GM18507 (cell line): ENCODE measurements at regions not wholly inside any gene's neighbourhood (a gene's known extent, or its start where the extent isn't known, plus 50 kb on each side); places are given as distances from the start of the nearest gene placed in this dataset.

Experiments
- DNase-seq: peaks from one replicate; pipeline ENCODE4 v3.0.0; 2011; ENCODE audit warnings: low read depth; ENCODE audit not compliant: insufficient read length; ENCODE audit errors: extremely low spot score
- FAIRE-seq: peaks from 2 replicates; lab custom pipeline; 2011; peaks lifted over from hg19 to GRCh38; lab: Jason Lieb, UNC

DNA sequence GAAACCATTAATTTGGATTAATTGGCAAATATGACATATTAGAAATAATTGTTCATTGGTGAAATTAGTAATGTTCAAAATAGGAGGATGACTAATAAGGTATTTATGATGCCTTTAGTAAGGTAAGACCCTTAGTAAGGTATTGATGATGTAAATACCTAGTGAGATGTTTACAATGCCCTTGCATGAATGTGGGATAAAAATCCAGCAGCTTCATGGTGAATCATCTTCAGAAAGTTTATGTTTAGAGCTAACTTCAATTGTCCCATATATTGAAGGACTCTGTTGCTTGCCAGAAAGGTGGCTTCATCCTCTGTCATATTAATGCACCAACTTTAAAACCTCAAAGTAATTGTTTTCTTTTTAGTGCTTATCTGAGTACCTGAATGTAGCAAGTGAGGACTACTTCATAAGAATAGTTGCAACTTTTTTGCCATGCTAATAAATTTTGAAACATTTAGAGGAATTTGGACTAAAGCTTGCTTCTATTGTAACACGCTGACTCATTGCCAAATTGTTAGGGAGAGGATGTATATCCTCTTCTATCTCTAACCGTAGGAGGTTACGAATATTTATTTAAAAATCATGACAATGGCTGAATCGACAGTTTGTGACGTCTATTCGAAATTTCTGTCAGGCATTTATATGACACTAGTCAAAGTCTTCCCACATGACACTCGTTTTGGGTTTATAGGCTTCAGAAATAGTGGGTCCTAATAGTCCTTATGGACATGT, 174.1 kb upstream of the HS3ST1 start:
- no peak for FAIRE-seq
- DNase-seq: no peak

DNA sequence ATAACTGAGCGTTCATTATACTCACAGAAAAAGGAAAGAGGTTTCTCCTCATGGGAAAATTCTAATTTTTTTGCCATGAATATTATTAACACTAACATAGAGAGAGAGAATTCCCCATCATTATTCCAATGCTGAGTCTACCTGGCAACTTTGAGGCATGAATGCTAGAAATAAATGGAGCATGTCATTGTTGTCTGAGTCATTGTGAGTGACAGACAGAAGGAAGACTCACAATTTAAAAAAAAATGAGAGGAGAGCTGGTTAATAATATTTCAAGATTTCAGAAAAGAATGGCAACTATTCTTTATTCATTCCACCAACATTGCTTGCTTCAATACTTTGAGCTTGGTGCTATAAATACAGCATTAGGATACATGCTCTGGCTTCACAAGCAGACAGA, 170.4 kb upstream of the HS3ST1 start:
- FAIRE-seq: no peak
- DNase-seq: no peak

DNA sequence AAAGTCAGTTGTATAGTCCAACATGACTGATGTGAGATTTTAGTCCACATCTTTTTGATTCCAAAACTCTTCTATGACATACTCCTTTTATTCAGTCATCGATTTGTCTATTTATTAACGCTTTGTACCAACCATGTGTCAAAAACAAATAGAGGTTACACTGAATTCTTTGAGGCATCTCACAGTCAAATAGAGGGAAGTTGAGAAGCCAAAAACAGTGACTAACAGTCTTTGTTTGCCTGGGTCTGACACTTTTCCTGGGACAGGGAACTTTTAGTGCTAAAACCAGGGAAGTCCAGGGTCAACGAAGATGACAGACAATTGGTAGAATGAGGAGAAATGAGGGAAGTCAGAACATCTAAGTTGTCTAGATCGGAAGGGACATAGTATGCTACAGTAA, 169.9 kb upstream of the HS3ST1 start:
- no peak for DNase-seq
- no peak for FAIRE-seq

DNA sequence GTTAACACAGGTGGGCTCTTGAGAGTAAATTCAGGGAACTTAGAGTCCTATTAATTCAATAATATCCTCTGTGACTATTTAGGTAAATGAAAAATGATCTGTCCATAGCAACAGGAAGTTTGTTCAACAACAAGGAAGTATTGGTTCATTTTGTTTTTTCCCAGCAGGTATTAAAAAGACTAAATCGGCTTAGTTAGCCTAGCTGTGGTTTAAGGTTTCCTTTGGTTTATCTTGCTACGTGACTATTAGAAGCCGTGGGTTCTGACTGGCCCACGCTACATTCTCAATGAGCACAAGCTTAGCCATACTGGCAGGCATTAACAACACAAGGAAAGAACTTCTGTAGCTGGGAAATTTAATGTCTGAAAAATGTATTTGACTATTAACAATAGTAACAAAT, 168.8 kb upstream of the HS3ST1 start:
- DNase-seq (no peak), FAIRE-seq (no peak)

DNA sequence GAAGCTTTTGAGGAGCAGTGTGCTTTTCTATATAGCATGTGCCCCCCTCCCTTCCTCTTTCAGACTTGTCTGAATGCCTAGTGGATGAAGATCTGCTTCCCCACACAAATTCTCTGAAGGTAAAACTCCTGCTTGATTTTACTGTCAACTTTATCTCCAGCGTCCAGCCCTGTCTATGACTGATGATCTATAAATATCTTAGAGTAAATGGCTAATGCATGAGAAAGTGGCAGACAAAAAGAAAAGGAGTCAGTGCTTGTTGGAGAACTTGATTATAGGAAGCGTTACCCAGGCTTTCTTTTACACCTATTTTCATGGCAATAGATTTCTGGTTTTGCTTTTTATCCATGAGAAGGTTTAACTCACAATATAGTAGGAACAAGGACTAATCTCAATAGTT, 168.3 kb upstream of the HS3ST1 start:
- DNase-seq: no peak
- no peak for FAIRE-seq

DNA sequence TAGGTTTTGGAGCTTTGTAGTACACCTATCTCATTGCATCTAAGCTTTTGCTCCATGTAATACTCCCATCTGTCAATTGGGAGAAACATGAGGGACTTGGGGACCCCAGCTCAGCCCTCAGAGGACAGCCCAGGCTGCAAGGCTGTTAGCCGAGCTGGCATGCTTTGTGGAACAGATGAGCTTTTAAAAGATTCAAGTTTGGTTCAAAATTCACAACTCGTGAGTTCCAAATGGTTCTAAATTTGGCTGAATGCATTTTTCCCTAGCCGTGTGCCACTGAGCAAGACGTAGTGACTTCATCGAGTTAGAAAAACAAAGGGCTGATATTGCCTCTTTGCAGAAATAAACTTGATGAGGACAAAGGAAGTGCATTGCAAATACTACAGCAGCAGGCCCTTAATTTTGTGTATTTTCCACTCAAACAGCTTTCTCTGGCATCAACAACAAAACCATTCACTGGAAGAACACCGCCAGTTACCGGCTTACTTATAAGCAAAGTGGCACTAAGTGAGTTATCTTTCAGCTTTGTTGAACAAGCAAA, 165.0 kb upstream of the HS3ST1 start:
- DNase-seq: no peak
- no peak for FAIRE-seq

DNA sequence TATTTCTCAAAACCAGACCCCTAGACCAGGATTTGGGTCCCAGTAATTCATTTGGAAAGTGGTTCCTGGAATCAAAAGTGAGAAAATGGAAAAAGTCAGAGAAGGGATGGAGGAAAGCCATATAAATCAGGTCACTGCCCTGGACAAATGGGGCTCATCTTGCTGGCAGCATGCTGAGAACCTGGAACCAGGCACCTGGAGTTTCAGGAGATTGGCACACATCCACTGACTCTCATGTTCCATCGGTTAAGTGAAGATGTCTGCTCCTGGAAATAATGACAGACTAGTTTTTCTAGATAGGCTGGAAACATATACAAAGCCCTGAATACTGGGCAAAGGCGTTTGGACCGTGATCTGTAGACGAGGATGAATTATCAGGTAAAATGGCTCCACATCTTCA, 163.6 kb upstream of the HS3ST1 start:
- no peak for DNase-seq
- no peak for FAIRE-seq

DNA sequence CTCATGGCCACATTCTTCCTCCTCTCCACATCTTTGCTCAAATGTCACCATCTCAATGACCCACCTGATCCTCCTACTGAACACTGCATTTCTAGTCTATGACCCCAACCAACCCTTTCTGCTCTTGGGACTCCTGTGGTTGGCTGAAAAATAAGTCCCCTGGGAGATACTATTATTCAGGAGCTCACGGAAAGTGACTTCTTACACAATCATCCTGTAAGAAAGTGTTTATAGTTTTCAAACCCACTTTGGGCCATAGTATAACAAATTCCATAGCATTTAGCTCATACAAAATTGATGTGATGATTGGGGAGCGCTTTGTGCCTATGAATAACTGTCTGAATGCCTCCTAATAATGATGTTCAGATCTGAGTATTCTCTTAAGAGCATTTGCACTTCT, 161.4 kb upstream of the HS3ST1 start:
- no peak for FAIRE-seq
- DNase-seq: no peak

DNA sequence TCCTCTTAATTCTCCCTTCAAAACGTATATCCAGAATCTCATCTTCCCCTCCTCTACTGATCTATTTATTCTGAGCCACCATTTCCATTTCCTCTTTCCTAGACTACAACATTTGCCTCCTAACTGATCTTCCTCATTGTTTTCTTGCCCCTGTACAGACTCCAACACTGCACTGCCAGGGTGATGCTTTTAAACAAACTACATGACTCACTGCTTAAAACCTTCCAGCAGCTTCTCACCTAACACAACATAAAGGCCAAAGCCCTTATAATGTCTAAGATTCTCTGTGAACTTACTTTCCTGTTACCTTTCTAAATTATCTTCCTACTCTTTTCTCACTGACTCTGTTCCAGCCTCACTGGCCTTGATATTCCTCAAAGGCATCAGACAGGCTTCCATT, 161.0 kb upstream of the HS3ST1 start:
- DNase-seq: no peak
- no peak for FAIRE-seq

DNA sequence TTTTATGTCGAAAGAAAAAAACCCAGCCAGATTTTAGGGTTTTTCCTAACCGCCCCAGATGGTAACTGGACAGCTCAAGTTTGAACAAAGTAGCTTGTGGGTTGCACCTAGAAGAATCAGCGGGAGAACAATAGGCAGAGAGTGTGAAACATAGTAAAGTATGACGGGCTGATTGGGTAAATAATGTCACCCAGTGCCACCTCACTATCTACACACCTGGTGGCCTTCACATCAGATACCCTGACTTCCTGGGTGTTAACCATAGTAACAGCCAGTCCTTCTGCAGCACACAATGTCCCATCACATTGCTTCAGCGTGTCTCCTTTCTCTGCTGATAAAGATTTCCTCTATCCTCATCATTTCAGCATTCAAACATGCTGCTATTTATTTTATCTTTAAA, 159.1 kb upstream of the HS3ST1 start:
- DNase-seq (no peak), FAIRE-seq (no peak)

DNA sequence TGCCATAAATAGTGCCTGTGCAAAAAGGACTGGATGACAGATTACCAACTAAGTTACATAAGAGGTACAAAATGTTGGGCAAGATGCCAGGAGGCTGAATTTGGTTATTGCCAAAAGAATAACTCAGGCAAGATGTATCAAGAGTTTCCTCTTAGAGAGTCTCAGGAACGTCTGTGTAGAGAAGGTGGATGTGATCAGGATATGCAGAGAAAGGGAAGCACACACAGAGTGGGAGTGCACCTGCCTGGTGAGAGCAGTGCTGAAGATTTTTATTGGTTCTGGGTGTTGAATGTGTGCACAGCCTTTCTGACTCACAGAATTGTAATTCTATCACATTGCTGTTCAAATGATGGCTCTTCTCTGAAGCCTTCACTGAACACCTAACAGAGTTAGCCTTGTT, 156.8 kb upstream of the HS3ST1 start:
- DNase-seq (no peak), FAIRE-seq (no peak)

DNA sequence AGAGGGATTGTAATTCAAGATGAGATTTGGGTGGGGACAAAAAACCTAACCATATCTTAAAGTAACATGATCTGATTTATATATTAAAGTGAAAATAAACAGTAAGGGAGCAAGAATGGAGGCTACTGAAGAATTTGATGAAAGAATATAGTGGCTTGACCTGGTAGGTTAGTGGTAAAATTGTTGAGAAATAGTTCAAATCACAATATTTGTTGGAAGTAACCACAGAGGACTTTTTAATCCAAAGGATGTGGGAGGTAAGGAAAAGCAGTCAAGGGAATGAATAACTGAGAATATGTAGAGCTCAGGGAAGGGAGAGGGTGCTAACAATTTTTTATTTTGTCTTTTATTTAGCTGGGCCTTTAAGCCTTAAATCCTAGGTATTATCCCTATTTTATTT, 139.8 kb upstream of the HS3ST1 start:
- FAIRE-seq: no peak
- no peak for DNase-seq

DNA sequence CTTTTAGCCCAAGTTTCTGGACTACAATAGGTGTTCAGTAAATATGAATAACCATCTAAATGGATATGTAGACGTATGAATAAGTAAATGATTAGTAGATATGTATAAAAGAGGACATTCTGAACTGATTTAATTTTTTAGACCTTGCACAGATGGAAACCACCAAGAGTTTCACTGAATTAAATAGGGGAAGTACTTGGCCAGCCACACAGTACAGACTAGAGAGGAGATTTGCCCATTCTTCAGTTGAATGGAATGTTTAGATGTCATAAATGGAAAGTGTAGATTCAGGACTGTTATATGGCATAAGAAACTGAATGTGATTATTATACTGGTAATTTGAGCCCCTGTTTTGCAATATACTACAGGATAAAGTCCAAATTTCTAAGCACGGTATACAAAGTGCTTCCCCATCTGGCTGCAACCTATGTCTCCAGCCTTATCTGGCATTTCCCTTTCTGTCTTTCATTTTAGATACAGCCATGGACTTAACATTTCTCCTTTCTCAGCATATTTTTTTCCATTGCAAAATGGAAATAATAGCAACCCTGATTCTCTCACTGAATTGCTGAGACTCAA, 137.8 kb upstream of the HS3ST1 start:
- no peak for DNase-seq

DNA sequence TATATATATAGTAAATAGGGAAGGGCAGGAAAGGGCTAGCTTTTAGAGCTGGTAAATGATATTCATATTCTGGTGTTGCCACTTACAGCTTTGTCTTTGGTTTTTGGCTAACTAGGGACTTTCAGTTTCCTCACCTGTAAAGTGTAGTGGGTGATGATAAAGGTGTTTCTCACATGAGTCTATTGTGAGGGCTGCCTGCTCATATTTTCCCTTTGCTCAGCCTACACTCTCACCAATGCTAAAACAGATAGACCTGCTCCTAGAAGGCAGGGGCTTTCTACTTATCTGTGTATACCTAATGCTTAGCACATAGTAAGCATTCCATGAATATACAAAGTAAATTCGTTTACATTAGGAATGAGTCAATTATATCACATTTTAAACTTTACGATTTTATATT, 137.2 kb upstream of the HS3ST1 start:
- FAIRE-seq (no peak), DNase-seq (no peak)

More for the DNA sequence above, 137.8 kb upstream of the HS3ST1 start:
- no peak for FAIRE-seq

DNA sequence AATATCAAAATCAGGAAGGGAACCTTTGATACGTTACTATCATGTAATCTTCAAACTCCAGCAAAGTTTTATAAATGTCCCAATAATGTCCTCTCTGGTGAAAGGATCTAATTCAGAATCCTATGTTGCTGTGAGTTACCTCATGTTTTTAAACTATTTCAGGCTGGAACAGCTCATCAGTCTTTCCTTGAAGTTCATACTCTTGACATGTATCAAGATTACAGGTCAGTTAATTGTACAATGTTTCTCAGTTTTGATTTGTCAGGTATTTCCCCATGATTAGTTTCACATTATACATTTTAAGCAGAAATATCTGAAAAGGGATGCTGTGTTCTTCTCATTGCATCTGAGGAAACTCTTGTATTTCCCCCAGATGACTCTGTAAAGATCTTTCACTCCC, 136.5 kb upstream of the HS3ST1 start:
- DNase-seq: no peak
- no peak for FAIRE-seq

DNA sequence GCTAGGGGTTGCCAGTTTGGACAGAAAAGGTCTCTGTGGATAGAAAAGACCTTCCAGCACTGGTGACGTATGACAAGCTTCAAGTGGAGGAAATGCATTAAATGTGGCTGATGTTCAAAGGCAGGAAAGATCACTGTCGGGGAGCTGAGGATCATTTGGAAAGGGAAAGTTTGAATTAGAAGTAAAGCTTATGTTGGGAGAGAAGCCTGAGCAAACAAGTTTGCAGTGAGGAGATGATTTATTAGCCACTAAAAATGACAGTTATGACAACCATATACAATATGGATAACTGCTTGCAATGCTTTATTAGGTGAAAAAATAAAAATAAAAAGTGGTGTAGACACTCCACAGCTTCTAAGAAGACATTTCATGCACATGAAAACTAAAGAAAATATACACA, 135.3 kb upstream of the HS3ST1 start:
- no peak for DNase-seq
- FAIRE-seq: no peak

DNA sequence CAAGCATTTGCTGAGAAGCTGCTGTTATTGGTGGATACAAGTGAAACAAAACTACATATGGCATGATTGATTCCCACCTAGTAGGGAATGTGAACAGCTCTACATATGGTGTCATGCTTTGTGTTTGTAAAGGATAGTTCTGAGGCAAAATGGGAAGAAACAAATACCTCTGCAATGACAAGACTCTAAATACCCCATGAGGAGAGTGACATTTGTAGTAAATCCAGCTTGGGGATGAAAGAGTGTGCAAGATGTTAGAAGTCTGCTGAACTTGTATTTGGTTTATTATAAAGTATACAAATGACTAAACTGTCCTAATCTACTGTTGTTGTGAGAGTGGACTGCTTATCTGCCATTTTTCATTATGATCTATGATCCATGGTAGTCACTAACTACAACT, 120.8 kb upstream of the HS3ST1 start:
- no peak for DNase-seq
- no peak for FAIRE-seq

DNA sequence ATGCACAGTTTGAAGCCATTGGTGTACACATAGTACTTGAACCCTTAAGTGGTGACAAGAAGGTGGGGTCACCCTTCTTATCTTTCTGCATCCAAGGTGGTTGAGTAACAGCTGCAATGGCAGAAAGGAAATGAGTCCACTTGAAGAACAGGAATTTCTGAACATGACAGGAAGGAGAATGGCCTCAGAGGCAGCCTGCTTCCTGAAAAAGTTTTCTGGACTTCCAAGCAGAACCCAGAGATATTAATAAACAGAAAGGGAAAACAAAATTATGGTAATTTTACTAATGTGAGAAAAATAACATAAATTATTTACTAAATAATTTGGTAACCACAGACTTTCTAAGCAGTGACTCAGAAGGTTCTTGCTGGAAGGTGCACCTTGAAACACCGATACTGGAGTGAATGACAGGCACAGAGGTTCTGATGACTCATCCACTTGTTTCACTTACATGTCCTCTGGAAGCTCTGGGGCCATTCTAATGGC, 119.9 kb upstream of the HS3ST1 start:
- DNase-seq (no peak), FAIRE-seq (no peak)

DNA sequence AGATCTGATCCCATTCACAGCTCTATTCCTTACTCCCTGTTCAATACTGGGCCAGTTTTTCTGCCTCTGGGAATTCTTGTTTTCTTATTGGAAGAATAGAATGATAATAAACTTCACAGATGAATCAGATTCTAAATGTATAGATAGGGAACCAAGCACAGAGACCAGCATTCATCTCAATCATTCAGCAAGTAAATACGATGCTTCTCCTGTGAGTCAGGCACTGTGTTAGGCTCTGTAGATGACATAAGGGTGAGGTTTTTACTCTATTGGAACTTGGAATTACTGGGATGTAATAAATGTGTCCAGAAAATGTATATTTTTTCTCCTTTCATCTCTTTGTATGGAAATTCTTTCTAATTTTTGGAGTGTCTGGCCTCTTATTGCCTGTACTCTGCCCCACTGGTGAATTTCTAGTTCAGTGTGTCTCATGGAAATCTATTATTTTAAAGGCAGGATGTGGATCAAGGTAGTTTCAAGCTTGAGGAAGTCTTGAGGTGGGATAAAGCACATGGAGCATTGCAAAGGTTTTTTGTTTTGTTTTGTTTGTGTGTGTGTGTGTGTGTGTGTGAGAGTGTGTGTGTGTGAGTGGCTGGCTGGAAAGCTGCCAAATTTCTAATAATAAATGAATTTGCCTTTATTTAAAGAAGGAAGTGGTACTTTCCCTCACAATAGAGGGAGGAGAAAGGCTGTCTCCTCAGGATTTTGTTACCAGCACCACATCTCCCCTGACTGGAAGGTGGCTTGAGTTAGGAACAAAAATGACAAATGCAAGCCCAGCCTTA, 117.9 kb upstream of the HS3ST1 start:
- FAIRE-seq (no peak), DNase-seq (no peak)

DNA sequence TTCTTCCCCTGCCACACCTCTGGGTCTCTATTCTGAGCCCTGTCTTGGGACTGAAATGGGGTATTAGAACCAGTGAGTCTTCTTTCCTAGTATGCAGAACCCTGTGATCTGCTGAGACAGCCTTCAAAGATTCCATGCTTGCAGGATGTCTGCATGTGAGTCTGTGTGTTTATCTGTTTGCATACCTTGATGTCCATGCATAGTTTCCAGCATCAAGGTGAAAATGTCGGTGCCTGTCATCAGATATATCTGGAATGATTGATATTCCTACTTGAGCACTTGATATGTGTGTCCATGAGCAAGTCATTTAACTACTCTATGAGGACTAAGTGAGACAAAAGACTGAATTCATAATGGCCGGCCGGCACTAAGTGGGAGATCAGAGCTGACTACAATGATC, 117.0 kb upstream of the HS3ST1 start:
- DNase-seq (no peak), FAIRE-seq (no peak)

DNA sequence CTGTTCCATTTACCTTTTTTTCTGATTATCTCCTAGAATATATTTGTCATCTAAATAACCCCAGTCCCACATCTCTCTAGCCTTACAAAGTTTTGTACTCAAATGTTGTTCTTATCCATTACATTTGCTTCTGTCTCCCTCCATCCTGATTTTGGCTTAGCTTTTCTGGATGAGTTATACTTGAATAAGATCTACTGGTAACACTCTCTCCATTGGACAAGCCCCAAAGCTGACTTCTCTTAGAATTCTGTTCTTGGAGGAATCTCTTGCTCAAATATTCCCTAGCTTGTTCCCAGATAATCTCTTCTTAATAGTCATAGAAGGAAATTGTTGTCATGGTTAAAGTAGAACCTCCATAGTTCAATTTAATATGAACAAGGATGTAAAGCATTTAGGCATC, 115.5 kb upstream of the HS3ST1 start:
- FAIRE-seq (no peak), DNase-seq (no peak)
